ENCODE measurements at regions not wholly inside any gene's neighbourhood (a gene's known extent, or its start where the extent isn't known, plus 50 kb on each side); places are given as distances from the start of the nearest gene placed in this dataset.
"Not testable (repeated sequence)": the region's sequence is repeated elsewhere in the genome, so short reads cannot be mapped to it uniquely, and the experiment has no call there.

- DNase-seq = no peak
These were observed 422.1 kb downstream of the RAB38 start for GRCh38 chr11:87753143-87753542.

GRCh38 chr11:87743007-87743406 is 432.2 kb downstream of the RAB38 start:
- DNase-seq = no peak

- no peak for DNase-seq
These were observed 434.3 kb downstream of the RAB38 start for GRCh38 chr11:87740968-87741367.

GRCh38 chr11:87740451-87740850 is 434.8 kb downstream of the RAB38 start:
- DNase-seq = no peak

- no peak for DNase-seq
These were observed 435.5 kb downstream of the RAB38 start for GRCh38 chr11:87739766-87740165.

- no peak for DNase-seq
These were observed 436.0 kb downstream of the RAB38 start for GRCh38 chr11:87739261-87739660.

- no peak for DNase-seq
These were observed 438.3 kb downstream of the RAB38 start for GRCh38 chr11:87736928-87737327.

GRCh38 chr11:87726506-87726905 is 448.7 kb downstream of the RAB38 start:
- no peak for DNase-seq

- DNase-seq = no peak
These were observed 450.9 kb downstream of the RAB38 start for GRCh38 chr11:87724358-87724757.

GRCh38 chr11:87722756-87723565 is 452.3 kb downstream of the RAB38 start:
- DNase-seq = peak; percentile 45

GRCh38 chr11:87719326-87720073 is 455.7 kb downstream of the RAB38 start:
- no peak for DNase-seq

GRCh38 chr11:87712802-87713202 is 462.4 kb downstream of the RAB38 start:
- DNase-seq = no peak

GRCh38 chr11:87712391-87712790 is 462.9 kb downstream of the RAB38 start:
- DNase-seq = no peak

GRCh38 chr11:87703589-87703988 is 471.7 kb downstream of the RAB38 start:
- not testable (repeated sequence) for DNase-seq

- no peak for DNase-seq
These were observed 499.2 kb downstream of the RAB38 start for GRCh38 chr11:87675993-87676392.

- DNase-seq = no peak
These were observed 508.5 kb downstream of the RAB38 start for GRCh38 chr11:87666730-87667129.

- no peak for DNase-seq
These were observed 513.0 kb downstream of the RAB38 start for GRCh38 chr11:87662287-87662686.

GRCh38 chr11:87660926-87661660 is 514.1 kb downstream of the RAB38 start:
- no peak for DNase-seq

- no peak for DNase-seq
These were observed 515.4 kb downstream of the RAB38 start for GRCh38 chr11:87659807-87660206.

GRCh38 chr11:87645626-87646025 is 529.6 kb downstream of the RAB38 start:
- no peak for DNase-seq

GRCh38 chr11:87639753-87640364 is 535.4 kb downstream of the RAB38 start:
- no peak for DNase-seq

GRCh38 chr11:87635001-87635400 is 540.2 kb downstream of the RAB38 start:
- DNase-seq = no peak

- no peak for DNase-seq
These were observed 540.9 kb downstream of the RAB38 start for GRCh38 chr11:87634331-87634730.

Measured in hematopoietic multipotent progenitor cell treated with erythropoietin and hydrocortisone succinate and interleukin-3 and kit ligand, for 6 days (in vitro differentiated cells).